Lower lobe of right lung (tissue), 2 donors: ENCODE measurements at regions not wholly inside any gene's neighbourhood (a gene's known extent, or its start where the extent isn't known, plus 50 kb on each side); places are given as distances from the start of the nearest gene placed in this dataset.

Experiments used
- ATAC-seq, 2 donors: fragments of 200-7000 bp; cut with Tn5 transposase; one replicate each; pipeline ENCODE4 v1.9.1; 2020 to 2022; ENCODE audit warnings: mild to moderate bottlenecking in 2 of 2, moderate library complexity in 2 of 2
- DNase-seq: peaks from one replicate; pipeline ENCODE4 v3.0.0-alpha.2; 2020
- H3K27ac ChIP-seq: fragments of 200-600 bp; one replicate; pipeline ENCODE4 v1.8.0; 2022
- H3K27me3 ChIP-seq: fragments of 200-600 bp; one replicate; pipeline ENCODE4 v1.8.0; 2022; ENCODE audit warnings: low read depth
- H3K36me3 ChIP-seq: fragments of 200-600 bp; one replicate; pipeline ENCODE4 v1.8.0; 2022; ENCODE audit warnings: mild to moderate bottlenecking
- H3K4me1 ChIP-seq: fragments of 200-600 bp; one replicate; pipeline ENCODE4 v1.8.0; 2022
- H3K4me3 ChIP-seq: fragments of 200-600 bp; one replicate; pipeline ENCODE4 v1.8.0; 2022; ENCODE audit warnings: mild to moderate bottlenecking
- H3K9me3 ChIP-seq: fragments of 200-600 bp; one replicate; pipeline ENCODE4 v1.8.0; 2022
- CTCF ChIP-seq: fragments of 200-600 bp; IDR thresholded peaks from one replicate; pipeline ENCODE4 v1.8.0; 2022; ENCODE audit warnings: antibody characterized with exemption, mild to moderate bottlenecking
- intact Hi-C: fragments of 100-400 bp; cut with DNase I; formaldehyde crosslinking; loops from one replicate; pipeline ENCODE4 v1.11.0; 2022
- donor health status: DM: no; HTN: yes; CAD: no; lungs with severe emphysema.

- no peak for TF ChIP-seq CTCF
- intact Hi-C loops, result no loop called here
- H3K4me3 ChIP-seq, result no peak overlapping the region
- H3K4me1 ChIP-seq, result peaks cover 58% of the 10 kb centered on the region
- ATAC-seq (no peak), DNase-seq (no peak)
- no peak overlapping the region for H3K27ac ChIP-seq
- H3K27me3 ChIP-seq, result no peaks in the 10 kb centered on the region
- H3K9me3 ChIP-seq, result no peaks in the 10 kb centered on the region
- no peaks in the 10 kb centered on the region for H3K36me3 ChIP-seq
Measured at GRCh38 chr1:201632364-201632952, 93.5 kb downstream of the NAV1 start.

DNA sequence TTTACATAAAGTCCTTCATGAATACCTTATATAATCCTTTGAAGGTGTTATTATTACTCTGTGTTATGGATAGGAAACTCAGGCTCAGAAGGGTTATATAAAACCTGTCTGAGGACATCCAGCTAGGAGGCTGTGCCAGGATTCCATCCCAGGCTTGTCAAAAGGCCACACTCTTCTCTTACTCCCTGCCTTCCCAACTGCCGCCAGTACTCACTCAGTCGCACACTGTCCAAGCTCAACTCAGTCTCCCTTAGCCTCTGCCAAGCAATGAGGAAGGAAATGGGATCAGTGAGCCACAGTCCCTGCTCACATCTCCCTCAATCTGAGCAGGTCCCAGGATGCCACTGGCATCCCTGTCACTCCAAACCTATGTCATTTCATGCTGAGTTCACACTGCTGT is 94.4 kb downstream of the NAV1 start:
- ATAC-seq, result no peak
- DNase-seq, result no peak
- Histone ChIP-seq H3K27ac (no peak overlapping the region), H3K9me3 (no peaks in the 10 kb centered on the region), H3K36me3 (no peaks in the 10 kb centered on the region), H3K27me3 (no peaks in the 10 kb centered on the region), H3K4me1 (peaks cover 56% of the 10 kb centered on the region), H3K4me3 (no peak overlapping the region)
- no peak for TF ChIP-seq CTCF
- intact Hi-C loops, result no loop called here

DNA sequence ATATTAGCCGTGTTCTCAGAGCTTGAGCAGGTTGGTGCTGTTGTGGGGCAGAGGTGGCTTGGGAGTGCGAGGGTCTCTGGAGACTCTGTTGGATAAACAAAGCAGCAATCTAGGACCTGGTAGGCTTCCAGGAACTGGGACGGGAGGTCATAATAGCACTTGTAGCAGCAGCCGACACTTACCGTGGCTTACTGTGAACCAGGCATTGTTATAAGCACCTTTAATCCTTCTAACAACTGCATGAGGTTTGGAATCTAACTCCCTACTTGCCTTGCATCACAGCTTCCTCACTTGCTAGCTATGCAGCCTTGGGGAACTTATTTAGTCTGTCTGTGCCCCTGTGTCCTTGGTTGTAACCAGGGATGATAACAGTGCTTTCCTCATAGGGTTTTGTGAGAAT is 94.9 kb downstream of the NAV1 start:
- intact Hi-C loops, result no loop called here
- no peak for ATAC-seq
- no peak for DNase-seq
- H3K9me3 ChIP-seq, result no peaks in the 10 kb centered on the region
- no peak overlapping the region for H3K27ac ChIP-seq
- peaks cover 51% of the 10 kb centered on the region for H3K4me1 ChIP-seq
- H3K36me3 ChIP-seq, result no peaks in the 10 kb centered on the region
- H3K27me3 ChIP-seq, result no peaks in the 10 kb centered on the region
- H3K4me3 ChIP-seq, result no peak overlapping the region
- no peak for TF ChIP-seq CTCF

GRCh38 chr1:201634261-201634660 is 95.3 kb downstream of the NAV1 start:
- H3K36me3 ChIP-seq, result no peaks in the 10 kb centered on the region
- H3K4me3 ChIP-seq, result no peak overlapping the region
- H3K27ac ChIP-seq, result no peak overlapping the region
- H3K27me3 ChIP-seq, result no peaks in the 10 kb centered on the region
- intact Hi-C loops, result no loop called here
- ATAC-seq (no peak), DNase-seq (no peak)
- no peak for TF ChIP-seq CTCF
- no peaks in the 10 kb centered on the region for H3K9me3 ChIP-seq
- peaks cover 46% of the 10 kb centered on the region for H3K4me1 ChIP-seq

DNA sequence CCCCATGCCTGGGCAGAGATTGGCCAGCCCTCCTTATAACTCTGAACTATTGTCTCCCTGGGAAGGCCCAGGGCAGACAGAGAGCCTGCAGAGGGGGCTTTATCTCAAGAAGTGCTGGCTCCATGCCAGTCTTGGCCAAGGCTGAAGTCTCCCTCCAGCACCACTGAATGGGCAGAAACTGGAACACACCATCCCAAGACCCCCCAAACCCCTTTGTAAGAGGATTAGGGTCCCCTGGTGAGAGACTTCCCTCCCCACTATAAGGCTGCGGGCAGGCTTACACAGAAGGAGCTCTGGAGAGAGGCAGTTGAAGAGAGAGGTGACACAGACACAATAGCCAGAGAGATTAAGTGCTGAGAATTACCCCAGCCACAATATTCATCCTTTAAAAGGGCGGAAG is 97.2 kb downstream of the NAV1 start:
- no peak for TF ChIP-seq CTCF
- Histone ChIP-seq H3K27me3 (no peaks in the 10 kb centered on the region), H3K4me1 (peaks cover 43% of the 10 kb centered on the region), H3K4me3 (no peak overlapping the region), H3K36me3 (no peaks in the 10 kb centered on the region), H3K27ac (no peak overlapping the region), H3K9me3 (no peaks in the 10 kb centered on the region)
- intact Hi-C loops, result no loop called here
- no peak for DNase-seq
- no peak for ATAC-seq

DNA sequence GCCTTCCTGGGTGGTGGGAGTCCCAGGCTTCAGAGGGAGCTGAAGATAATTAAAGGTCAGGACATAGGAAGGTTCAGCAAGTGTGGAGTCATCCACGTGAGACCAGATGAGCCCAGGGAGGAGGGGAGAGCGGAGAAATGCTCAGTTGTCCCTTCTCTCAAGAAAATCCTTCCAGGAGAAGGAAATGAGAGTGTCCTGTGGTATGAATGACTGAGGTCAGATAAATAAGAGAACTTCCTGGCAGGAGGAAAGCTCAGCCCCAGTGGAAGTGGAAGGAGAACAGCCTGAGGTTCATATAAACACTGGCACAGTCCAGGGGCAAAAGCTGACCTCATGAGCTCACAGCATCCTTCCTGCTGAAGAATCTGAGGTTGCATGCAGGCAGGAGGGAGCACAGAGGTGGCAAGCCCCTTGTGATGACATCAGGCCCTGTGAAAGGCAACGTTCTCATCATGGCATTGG is 97.6 kb downstream of the NAV1 start:
- Histone ChIP-seq H3K27ac (no peak overlapping the region), H3K27me3 (no peaks in the 10 kb centered on the region), H3K4me1 (peaks cover 43% of the 10 kb centered on the region), H3K9me3 (no peaks in the 10 kb centered on the region), H3K4me3 (no peak overlapping the region), H3K36me3 (no peaks in the 10 kb centered on the region)
- DNase-seq, result no peak
- intact Hi-C loops, result no loop called here
- no peak for ATAC-seq
- no peak for TF ChIP-seq CTCF
